Sigmoid colon (tissue), 6 donors: ENCODE measurements at regions not wholly inside any gene's neighbourhood (a gene's known extent, or its start where the extent isn't known, plus 50 kb on each side); places are given as distances from the start of the nearest gene placed in this dataset.

Experiments used
- DNase-seq: peaks from one replicate; pipeline ENCODE4 v3.0.0-alpha.2; 2019
- H3K27ac ChIP-seq, 4 donors: fragments of 200-600 bp; sonication (generic); one replicate each; pipeline ENCODE4 v1.5.1; 2016 to 2019; ENCODE audit warnings: mild to moderate bottlenecking in 1 of 4
- H3K27me3 ChIP-seq, 3 donors: fragments of 200-600 bp; sonication (generic); one replicate each; pipeline ENCODE4 v1.5.1; 2019; ENCODE audit warnings: mild to moderate bottlenecking in 1 of 3
- H3K36me3 ChIP-seq, 4 donors: fragments of 200-600 bp; sonication (generic); one replicate each; pipeline ENCODE4 v1.5.1; 2016 to 2019
- H3K4me1 ChIP-seq, 4 donors: fragments of 200-600 bp; sonication (generic); one replicate each; pipeline ENCODE4 v1.5.1; 2017 to 2019
- H3K4me3 ChIP-seq, 4 donors: fragments of 200-600 bp; sonication (generic); one replicate each; pipeline ENCODE4 v1.5.1; 2017 to 2019; ENCODE audit warnings: mild to moderate bottlenecking in 2 of 4, moderate library complexity in 1 of 4
- H3K9me3 ChIP-seq, 4 donors: fragments of 200-600 bp in 3 of 4; sonication (generic) in 3 of 4; one replicate each; pipeline versions ENCODE4 v1.5.1 to v1.6.1; 2013 to 2019
- CTCF ChIP-seq, 4 experiments: fragments of 450-650 bp in 3 of 4; fragments of 200-600 bp in 1 of 4; IDR thresholded peaks; one replicate each; pipeline ENCODE4 v1.5.1; 2016 to 2019; ENCODE audit warnings: antibody characterized with exemption in 4 of 4, mild to moderate bottlenecking in 3 of 4, moderate library complexity in 2 of 4
- EP300 ChIP-seq, 4 donors: sonication (generic); formaldehyde crosslinking; IDR thresholded peaks; one replicate each; pipeline ENCODE4 v1.6.1; 2017; ENCODE audit warnings: antibody characterized with exemption in 4 of 4
- POLR2A ChIP-seq, 2 donors: fragments of 450-650 bp; IDR thresholded peaks; one replicate each; pipeline ENCODE4 v1.6.1; 2016; ENCODE audit warnings: antibody characterized with exemption in 2 of 2, mild to moderate bottlenecking in 2 of 2, moderate library complexity in 2 of 2
- POLR2AphosphoS5 ChIP-seq, 4 donors: sonication (generic); formaldehyde crosslinking; IDR thresholded peaks; one replicate each; pipeline ENCODE4 v1.6.1; 2017; ENCODE audit warnings: antibody characterized with exemption in 4 of 4
- WGBS, 2 donors: extraction: QIAGEN DNeasy Blood & Tissue Kit; methylation state at CpG; one replicate each; pipeline ENCODE4 v1.1.7; 2013; 5-methylcytosine and 5-hydroxymethylcytosine counted together
- intact Hi-C: fragments of 100-400 bp; cut with DNase I; formaldehyde crosslinking; loops from one replicate; pipeline ENCODE4 v1.15.1; 2023
- donor health status: healthy with polysubstance abuse.
- donor health status: healthy.

- TF ChIP-seq EP300 (IDR thresholded peaks at IDR 0.05), result no peak
- no peak for TF ChIP-seq CTCF (IDR thresholded peaks at IDR 0.05)
- no peak for TF ChIP-seq POLR2A (IDR thresholded peaks at IDR 0.05)
- TF ChIP-seq POLR2AphosphoS5 (IDR thresholded peaks at IDR 0.05), result no peak
- no peak overlapping the region for H3K4me3 ChIP-seq
- 71 to 86% methylated on average over 13 of the region's 13 CpGs for WGBS, 2 donors
- peaks cover 0 to 12% (median 5%) of the 10 kb centered on the region in 4 donors for H3K4me1 ChIP-seq
- no peaks in the 10 kb centered on the region for H3K9me3 ChIP-seq
- peak; percentile 27 for DNase-seq
- H3K36me3 ChIP-seq, result no peaks in the 10 kb centered on the region
- peaks cover 0 to 13% (median 0%) of the 10 kb centered on the region in 3 donors for H3K27me3 ChIP-seq
- H3K27ac ChIP-seq, result no peak overlapping the region
- intact Hi-C loops, result loop anchor here (2.0 to 10.0 kb wide), 2 partner anchors 649 to 1539 kb away; no protein-coding TSS in a partner anchor
Observed at GRCh38 chr19:30685426-30686000, 313.3 kb downstream of the ZNF536 start.

- intact Hi-C loops, result loop anchor here (2.0 to 10.0 kb wide), 3 partner anchors 33 to 1540 kb away; no protein-coding TSS in a partner anchor
- Histone ChIP-seq H3K27me3 (peaks cover 0 to 13% (median 0%) of the 10 kb centered on the region in 3 donors), H3K4me1 (peaks cover 0 to 12% (median 5%) of the 10 kb centered on the region in 4 donors), H3K4me3 (no peak overlapping the region), H3K27ac (no peak overlapping the region), H3K36me3 (no peaks in the 10 kb centered on the region), H3K9me3 (no peaks in the 10 kb centered on the region)
- WGBS, 2 donors, result 63 to 75% methylated on average over 10 of the region's 10 CpGs
- no peak for TF ChIP-seq POLR2AphosphoS5 (IDR thresholded peaks at IDR 0.05)
- TF ChIP-seq POLR2A (IDR thresholded peaks at IDR 0.05), result no peak
- no peak for TF ChIP-seq EP300 (IDR thresholded peaks at IDR 0.05)
- peak; percentile 6 for DNase-seq
Observed at GRCh38 chr19:30684613-30685012, 312.4 kb downstream of the ZNF536 start.

DNA sequence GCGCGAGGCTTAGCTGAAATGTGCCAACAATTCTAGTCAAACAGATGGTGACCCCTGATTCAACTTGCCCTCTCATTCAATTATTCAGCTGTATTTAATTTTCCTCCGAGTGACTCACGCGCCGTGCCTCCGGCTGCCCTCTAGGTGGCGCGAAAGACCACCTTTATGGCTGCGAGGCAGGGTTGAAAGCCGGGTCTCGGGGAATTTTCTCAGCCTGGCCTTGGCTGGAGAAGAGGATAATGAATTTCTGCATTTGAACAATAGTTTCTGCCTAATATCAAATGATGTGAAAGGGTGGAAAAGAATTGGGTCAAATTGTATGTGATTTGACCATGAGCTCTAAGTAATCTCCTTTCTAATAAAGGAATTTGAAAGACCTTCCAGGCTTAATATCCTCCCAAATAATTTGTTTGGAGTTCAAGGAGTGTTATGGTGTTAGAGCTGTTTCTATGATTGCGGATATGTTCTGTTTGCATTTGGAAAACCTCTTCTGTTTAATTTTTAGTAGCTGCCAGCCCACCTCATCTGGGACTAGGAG, 310.9 kb downstream of the ZNF536 start:
- 4 to 6% methylated on average over 13 of the region's 13 CpGs for WGBS, 2 donors
- peak; percentile 59 to 86 (median 82) for TF ChIP-seq CTCF (IDR thresholded peaks at IDR 0.05)
- no peak for TF ChIP-seq EP300 (IDR thresholded peaks at IDR 0.05)
- peak in 3 of 4 donors; percentile 29 to 51 (median 45) for TF ChIP-seq POLR2AphosphoS5 (IDR thresholded peaks at IDR 0.05)
- no peak overlapping the region for H3K27ac ChIP-seq

GRCh38 chr19:30682146-30682998, 310.2 kb downstream of the ZNF536 start:
- H3K27me3 ChIP-seq, result peaks cover 0 to 11% (median 0%) of the 10 kb centered on the region in 3 donors
- H3K9me3 ChIP-seq, result no peaks in the 10 kb centered on the region
- H3K36me3 ChIP-seq, result no peaks in the 10 kb centered on the region
- TF ChIP-seq POLR2AphosphoS5 (IDR thresholded peaks at IDR 0.05), result no peak
- no peak for TF ChIP-seq CTCF (IDR thresholded peaks at IDR 0.05)
- TF ChIP-seq POLR2A (IDR thresholded peaks at IDR 0.05), result no peak
- TF ChIP-seq EP300 (IDR thresholded peaks at IDR 0.05), result no peak
- H3K4me3 ChIP-seq, result no peak overlapping the region
- WGBS, 2 donors, result 57 to 63% methylated on average over 27 of the region's 27 CpGs
- intact Hi-C loops, result loop anchor here (2.0 to 10.0 kb wide), 3 partner anchors 35 to 1358 kb away; no protein-coding TSS in a partner anchor
- peaks cover 0 to 12% (median 5%) of the 10 kb centered on the region in 4 donors for H3K4me1 ChIP-seq
- no peak for DNase-seq
- H3K27ac ChIP-seq, result peak overlapping the region in 1 of 4 donors; percentile 2

More for the DNA sequence above, 310.9 kb downstream of the ZNF536 start:
- Histone ChIP-seq H3K36me3 (no peaks in the 10 kb centered on the region), H3K4me1 (peaks cover 0 to 12% (median 5%) of the 10 kb centered on the region in 4 donors), H3K9me3 (no peaks in the 10 kb centered on the region), H3K4me3 (no peak overlapping the region), H3K27me3 (peaks cover 0 to 13% (median 0%) of the 10 kb centered on the region in 3 donors)
- peak; percentile 85 for DNase-seq
- intact Hi-C loops, result loop anchor here (2.0 to 10.0 kb wide), 3 partner anchors 34 to 1358 kb away; no protein-coding TSS in a partner anchor
